NT2/D1 (cell line): ENCODE measurements at regions not wholly inside any gene's neighbourhood (a gene's known extent, or its start where the extent isn't known, plus 50 kb on each side); places are given as distances from the start of the nearest gene placed in this dataset.

Experiments used
- SUZ12 ChIP-seq: IDR thresholded peaks from 2 replicates; pipeline ENCODE4 v1.6.1; 2011; ENCODE audit not compliant: insufficient read length, insufficient read depth; ENCODE audit errors: extremely low read depth
- YY1 ChIP-seq: IDR thresholded peaks from 2 replicates; pipeline ENCODE4 v1.6.1; 2011; ENCODE audit not compliant: insufficient read length, insufficient read depth
- ZNF274 ChIP-seq: IDR thresholded peaks from 2 replicates; pipeline ENCODE4 v1.6.1; 2011; ENCODE audit warnings: mild to moderate bottlenecking, low read depth, low read length

GRCh38 chr3:40997711-40998519, 201.4 kb upstream of the CTNNB1 start:
- TF ChIP-seq YY1 (no peak), SUZ12 (no peak), ZNF274 (no peak)
